ENCODE measurements at regions not wholly inside any gene's neighbourhood (a gene's known extent, or its start where the extent isn't known, plus 50 kb on each side); places are given as distances from the start of the nearest gene placed in this dataset.

- no peak for TF ChIP-seq CTCF (IDR thresholded peaks at IDR 0.05)
- TF ChIP-seq POLR2AphosphoS5 (IDR thresholded peaks at IDR 0.05), result no peak
- no peak for TF ChIP-seq POLR2A (IDR thresholded peaks at IDR 0.05)
These were observed 89.0 kb upstream of the SHISAL1 start for GRCh38 chr22:44401783-44402110.

Measured in prostate gland (tissue), 2 donors.